ENCODE measurements at regions not wholly inside any gene's neighbourhood (a gene's known extent, or its start where the extent isn't known, plus 50 kb on each side); places are given as distances from the start of the nearest gene placed in this dataset.

DNA sequence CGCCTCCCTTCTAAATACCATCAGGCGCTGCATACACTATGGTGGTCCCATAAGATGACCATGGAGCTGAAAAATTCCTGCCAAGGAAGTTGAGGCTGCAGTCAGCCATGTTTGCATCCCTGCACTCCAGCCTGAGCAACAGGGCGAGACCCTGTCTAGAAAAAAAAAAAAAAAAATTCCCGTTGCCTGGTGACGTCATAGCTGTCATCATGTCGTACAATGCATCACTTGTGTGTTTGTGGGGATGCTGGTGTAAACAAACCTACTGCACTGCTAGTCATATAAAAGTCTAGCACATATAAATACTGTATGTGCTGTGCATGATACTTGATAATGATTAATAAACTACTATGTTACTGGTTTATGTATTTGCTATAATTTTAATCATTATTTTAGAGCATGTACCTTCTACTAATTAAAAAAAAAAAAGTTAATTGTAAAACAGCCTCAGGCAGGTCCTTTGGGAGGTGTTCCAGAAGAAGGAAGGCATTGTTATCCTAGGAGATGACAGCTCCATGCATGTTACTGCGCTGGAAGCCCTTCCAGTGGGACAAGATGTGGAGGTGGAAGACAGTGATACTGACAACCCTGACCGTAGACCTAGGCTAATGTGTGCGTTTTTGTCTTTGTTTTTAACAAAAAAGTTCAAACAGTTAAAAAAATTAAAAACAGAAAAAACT is 132.6 kb downstream of the BANF2 start:
- POLR2A ChIA-PET = no interaction called here
- H3K9me3 ChIP-seq (ENCODE audit: control insufficient read depth, insufficient read depth, low read depth, low read length) = no peaks in the 10 kb centered on the region
- TF ChIP-seq, protein P1, sequence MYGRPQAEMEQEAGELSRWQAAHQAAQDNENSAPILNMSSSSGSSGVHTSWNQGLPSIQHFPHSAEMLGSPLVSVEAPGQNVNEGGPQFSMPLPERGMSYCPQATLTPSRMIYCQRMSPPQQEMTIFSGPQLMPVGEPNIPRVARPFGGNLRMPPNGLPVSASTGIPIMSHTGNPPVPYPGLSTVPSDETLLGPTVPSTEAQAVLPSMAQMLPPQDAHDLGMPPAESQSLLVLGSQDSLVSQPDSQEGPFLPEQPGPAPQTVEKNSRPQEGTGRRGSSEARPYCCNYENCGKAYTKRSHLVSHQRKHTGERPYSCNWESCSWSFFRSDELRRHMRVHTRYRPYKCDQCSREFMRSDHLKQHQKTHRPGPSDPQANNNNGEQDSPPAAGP (tag by site-specific recombination; IDR thresholded peaks at IDR 0.05) = no peak
- TF ChIP-seq, protein P2, sequence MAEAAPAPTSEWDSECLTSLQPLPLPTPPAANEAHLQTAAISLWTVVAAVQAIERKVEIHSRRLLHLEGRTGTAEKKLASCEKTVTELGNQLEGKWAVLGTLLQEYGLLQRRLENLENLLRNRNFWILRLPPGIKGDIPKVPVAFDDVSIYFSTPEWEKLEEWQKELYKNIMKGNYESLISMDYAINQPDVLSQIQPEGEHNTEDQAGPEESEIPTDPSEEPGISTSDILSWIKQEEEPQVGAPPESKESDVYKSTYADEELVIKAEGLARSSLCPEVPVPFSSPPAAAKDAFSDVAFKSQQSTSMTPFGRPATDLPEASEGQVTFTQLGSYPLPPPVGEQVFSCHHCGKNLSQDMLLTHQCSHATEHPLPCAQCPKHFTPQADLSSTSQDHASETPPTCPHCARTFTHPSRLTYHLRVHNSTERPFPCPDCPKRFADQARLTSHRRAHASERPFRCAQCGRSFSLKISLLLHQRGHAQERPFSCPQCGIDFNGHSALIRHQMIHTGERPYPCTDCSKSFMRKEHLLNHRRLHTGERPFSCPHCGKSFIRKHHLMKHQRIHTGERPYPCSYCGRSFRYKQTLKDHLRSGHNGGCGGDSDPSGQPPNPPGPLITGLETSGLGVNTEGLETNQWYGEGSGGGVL (tag by site-specific recombination; IDR thresholded peaks at IDR 0.05) = no peak
- TF ChIP-seq ZNF701 (tag by site-specific recombination; IDR thresholded peaks at IDR 0.05) = no peak
- no peak for TF ChIP-seq ZNF571 (tag by site-specific recombination; IDR thresholded peaks at IDR 0.05)
- no peak for TF ChIP-seq ZNF239 (tag by site-specific recombination; IDR thresholded peaks at IDR 0.05)
- TF ChIP-seq, protein P3, sequence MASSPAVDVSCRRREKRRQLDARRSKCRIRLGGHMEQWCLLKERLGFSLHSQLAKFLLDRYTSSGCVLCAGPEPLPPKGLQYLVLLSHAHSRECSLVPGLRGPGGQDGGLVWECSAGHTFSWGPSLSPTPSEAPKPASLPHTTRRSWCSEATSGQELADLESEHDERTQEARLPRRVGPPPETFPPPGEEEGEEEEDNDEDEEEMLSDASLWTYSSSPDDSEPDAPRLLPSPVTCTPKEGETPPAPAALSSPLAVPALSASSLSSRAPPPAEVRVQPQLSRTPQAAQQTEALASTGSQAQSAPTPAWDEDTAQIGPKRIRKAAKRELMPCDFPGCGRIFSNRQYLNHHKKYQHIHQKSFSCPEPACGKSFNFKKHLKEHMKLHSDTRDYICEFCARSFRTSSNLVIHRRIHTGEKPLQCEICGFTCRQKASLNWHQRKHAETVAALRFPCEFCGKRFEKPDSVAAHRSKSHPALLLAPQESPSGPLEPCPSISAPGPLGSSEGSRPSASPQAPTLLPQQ (tag by site-specific recombination; IDR thresholded peaks at IDR 0.05) = no peak
- no peak for TF ChIP-seq ZSCAN16 (tag by site-specific recombination; IDR thresholded peaks at IDR 0.05)
- no peak for TF ChIP-seq ZNF514 (tag by site-specific recombination; IDR thresholded peaks at IDR 0.05)
- TF ChIP-seq ZNF169 (tag by site-specific recombination; IDR thresholded peaks at IDR 0.05) = no peak
- TF ChIP-seq, protein P4, sequence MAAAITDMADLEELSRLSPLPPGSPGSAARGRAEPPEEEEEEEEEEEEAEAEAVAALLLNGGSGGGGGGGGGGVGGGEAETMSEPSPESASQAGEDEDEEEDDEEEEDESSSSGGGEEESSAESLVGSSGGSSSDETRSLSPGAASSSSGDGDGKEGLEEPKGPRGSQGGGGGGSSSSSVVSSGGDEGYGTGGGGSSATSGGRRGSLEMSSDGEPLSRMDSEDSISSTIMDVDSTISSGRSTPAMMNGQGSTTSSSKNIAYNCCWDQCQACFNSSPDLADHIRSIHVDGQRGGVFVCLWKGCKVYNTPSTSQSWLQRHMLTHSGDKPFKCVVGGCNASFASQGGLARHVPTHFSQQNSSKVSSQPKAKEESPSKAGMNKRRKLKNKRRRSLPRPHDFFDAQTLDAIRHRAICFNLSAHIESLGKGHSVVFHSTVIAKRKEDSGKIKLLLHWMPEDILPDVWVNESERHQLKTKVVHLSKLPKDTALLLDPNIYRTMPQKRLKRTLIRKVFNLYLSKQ (tag by site-specific recombination; IDR thresholded peaks at IDR 0.05; ENCODE audit: borderline replicate concordance) = no peak
- no peak for TF ChIP-seq WT1 (tag by site-specific recombination; IDR thresholded peaks at IDR 0.05)
- TF ChIP-seq MEIS1 (CRISPR knock-in tag; IDR thresholded peaks at IDR 0.05; ENCODE audit: borderline replicate concordance) = no peak
- CTCF ChIA-PET = interaction anchor here (0.6 to 0.7 kb wide), 2 partner anchors 288 to 356 kb away, joined by 4 to 5 read pairs; no protein-coding TSS in a partner anchor
- H3K4me3 ChIP-seq (ENCODE audit: low read depth, low read length) = no peak overlapping the region
- H3K27ac ChIP-seq (ENCODE audit: extremely low read depth, low read depth, low read length) = no peak overlapping the region
- H3K4me1 ChIP-seq (ENCODE audit: control insufficient read depth, insufficient read depth, low read length) = no peaks in the 10 kb centered on the region
- H3K36me3 ChIP-seq (ENCODE audit: control insufficient read depth in 2 of 2, insufficient read depth in 1 of 2, low read length in 2 of 2) = no peaks in the 10 kb centered on the region

DNA sequence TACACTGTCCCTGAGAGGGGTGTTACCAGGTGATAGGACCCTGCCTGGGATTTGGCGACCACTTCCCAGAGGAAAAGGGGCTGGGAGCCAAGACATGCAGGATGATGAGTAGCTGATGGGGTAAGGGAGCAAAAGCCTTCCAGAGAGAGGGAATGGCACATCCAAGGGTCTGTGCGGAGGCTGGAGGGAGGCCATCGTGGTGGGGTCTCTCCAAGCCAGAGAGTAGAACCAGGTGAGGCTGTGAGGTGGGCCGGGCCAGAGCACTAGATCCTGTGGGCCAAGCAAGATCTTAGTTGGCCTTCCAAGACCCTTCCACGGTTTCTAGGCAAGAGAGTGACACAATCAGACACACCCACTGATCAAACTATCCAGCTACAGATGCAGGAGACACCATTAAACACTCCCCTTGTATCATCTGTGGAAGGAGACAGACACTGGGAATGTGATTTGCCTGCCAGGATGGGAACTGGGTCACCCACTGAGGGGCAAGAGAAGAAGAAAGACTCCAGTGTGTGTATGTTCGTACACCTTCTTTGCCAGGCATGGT is 128.9 kb downstream of the BANF2 start:
- Histone ChIP-seq H3K4me1 (ENCODE audit: control insufficient read depth, insufficient read depth, low read length) (no peaks in the 10 kb centered on the region), H3K9me3 (ENCODE audit: control insufficient read depth, insufficient read depth, low read depth, low read length) (no peaks in the 10 kb centered on the region), H3K27ac (ENCODE audit: extremely low read depth, low read depth, low read length) (no peak overlapping the region), H3K4me3 (ENCODE audit: low read depth, low read length) (no peak overlapping the region), H3K36me3 (ENCODE audit: control insufficient read depth in 2 of 2, insufficient read depth in 1 of 2, low read length in 2 of 2) (no peaks in the 10 kb centered on the region)
- POLR2A ChIA-PET = no interaction called here
- CTCF ChIA-PET = no interaction called here
- TF ChIP-seq ZNF670 (tag by site-specific recombination; IDR thresholded peaks at IDR 0.05; ENCODE audit: low read depth) = no peak
- no peak for TF ChIP-seq ZNF211 (tag by site-specific recombination; IDR thresholded peaks at IDR 0.05; ENCODE audit: low read depth)
- no peak for TF ChIP-seq EGR2 (tag by site-specific recombination; IDR thresholded peaks at IDR 0.05; ENCODE audit: low read depth)
- no peak for TF ChIP-seq SCRT1 (tag by site-specific recombination; IDR thresholded peaks at IDR 0.05; ENCODE audit: borderline replicate concordance)
- TF ChIP-seq ZFP37 (tag by site-specific recombination; IDR thresholded peaks at IDR 0.05) = no peak
- TF ChIP-seq, protein P5, sequence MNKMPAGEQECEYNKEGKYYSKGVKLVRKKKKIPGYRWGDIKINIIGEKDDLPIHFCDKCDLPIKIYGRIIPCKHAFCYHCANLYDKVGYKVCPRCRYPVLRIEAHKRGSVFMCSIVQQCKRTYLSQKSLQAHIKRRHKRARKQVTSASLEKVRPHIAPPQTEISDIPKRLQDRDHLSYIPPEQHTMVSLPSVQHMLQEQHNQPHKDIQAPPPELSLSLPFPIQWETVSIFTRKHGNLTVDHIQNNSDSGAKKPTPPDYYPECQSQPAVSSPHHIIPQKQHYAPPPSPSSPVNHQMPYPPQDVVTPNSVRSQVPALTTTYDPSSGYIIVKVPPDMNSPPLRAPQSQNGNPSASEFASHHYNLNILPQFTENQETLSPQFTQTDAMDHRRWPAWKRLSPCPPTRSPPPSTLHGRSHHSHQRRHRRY (tag by site-specific recombination; IDR thresholded peaks at IDR 0.05) = no peak
- no peak for TF ChIP-seq ZNF433 (tag by site-specific recombination; IDR thresholded peaks at IDR 0.05; ENCODE audit: low read depth)
- TF ChIP-seq ZNF175 (tag by site-specific recombination; IDR thresholded peaks at IDR 0.05) = no peak
- TF ChIP-seq ZNF555 (tag by site-specific recombination; conservative IDR thresholded peaks at IDR 0.05) = no peak
- TF ChIP-seq ZNF324 (tag by site-specific recombination; IDR thresholded peaks at IDR 0.05) = no peak
- no peak for TF ChIP-seq ZNF777 (tag by site-specific recombination; IDR thresholded peaks at IDR 0.05; ENCODE audit: borderline replicate concordance)
- no peak for TF ChIP-seq IKZF3 (tag by site-specific recombination; IDR thresholded peaks at IDR 0.05)
- TF ChIP-seq SALL2 (tag by site-specific recombination; IDR thresholded peaks at IDR 0.05; ENCODE audit: borderline replicate concordance) = no peak
- TF ChIP-seq ZNF214 (tag by site-specific recombination; IDR thresholded peaks at IDR 0.05; ENCODE audit: borderline replicate concordance) = no peak

Measured in HEK293 (cell line).